HPDE6-E6E7 (cell line): ENCODE measurements at regions not wholly inside any gene's neighbourhood (a gene's known extent, or its start where the extent isn't known, plus 50 kb on each side); places are given as distances from the start of the nearest gene placed in this dataset.

Experiments
- DNase-seq: peaks from one replicate; pipeline ENCODE4 v3.0.0; 2011; ENCODE audit warnings: missing footprints; ENCODE audit errors: extremely low spot score

- no peak for DNase-seq
These were observed 325.6 kb downstream of the TTLL7 start for GRCh38 chr1:83673312-83673711.

- DNase-seq: no peak
These were observed 327.3 kb downstream of the TTLL7 start for GRCh38 chr1:83671586-83671985.

GRCh38 chr1:83670909-83671565, 327.9 kb downstream of the TTLL7 start:
- DNase-seq: no peak

- no peak for DNase-seq
These were observed 357.0 kb downstream of the TTLL7 start for GRCh38 chr1:83641796-83642443.

GRCh38 chr1:83641206-83641658, 357.7 kb downstream of the TTLL7 start:
- DNase-seq: no peak

GRCh38 chr1:83639785-83640184, 359.1 kb downstream of the TTLL7 start:
- no peak for DNase-seq

GRCh38 chr1:83637586-83637985, 361.3 kb downstream of the TTLL7 start:
- DNase-seq: no peak

GRCh38 chr1:83637009-83637408, 361.9 kb downstream of the TTLL7 start:
- DNase-seq: no peak

- no peak for DNase-seq
These were observed 366.0 kb downstream of the TTLL7 start for GRCh38 chr1:83632906-83633305.

GRCh38 chr1:83631851-83632250, 367.1 kb downstream of the TTLL7 start:
- DNase-seq: no peak

- no peak for DNase-seq
These were observed 371.9 kb downstream of the TTLL7 start for GRCh38 chr1:83627045-83627444.

GRCh38 chr1:83626603-83627002, 372.3 kb downstream of the TTLL7 start:
- DNase-seq: no peak

GRCh38 chr1:83625646-83626045, 373.3 kb downstream of the TTLL7 start:
- no peak for DNase-seq

GRCh38 chr1:83620016-83620415, 378.9 kb downstream of the TTLL7 start:
- DNase-seq: no peak

- DNase-seq: no peak
These were observed 379.6 kb downstream of the TTLL7 start for GRCh38 chr1:83619170-83619896.

GRCh38 chr1:83617883-83618282, 381.0 kb downstream of the TTLL7 start:
- no peak for DNase-seq

GRCh38 chr1:83615370-83615769, 383.6 kb downstream of the TTLL7 start:
- DNase-seq: no peak

- no peak for DNase-seq
These were observed 392.4 kb downstream of the TTLL7 start for GRCh38 chr1:83606416-83606955.

- no peak for DNase-seq
These were observed 402.6 kb downstream of the TTLL7 start for GRCh38 chr1:83596331-83596730.

- no peak for DNase-seq
These were observed 405.9 kb downstream of the TTLL7 start for GRCh38 chr1:83593073-83593472.

- no peak for DNase-seq
These were observed 410.8 kb downstream of the TTLL7 start for GRCh38 chr1:83588140-83588539.

GRCh38 chr1:83583351-83584014, 415.4 kb downstream of the TTLL7 start:
- DNase-seq: no peak
